ENCODE measurements at regions not wholly inside any gene's neighbourhood (a gene's known extent, or its start where the extent isn't known, plus 50 kb on each side); places are given as distances from the start of the nearest gene placed in this dataset.

GRCh38 chr1:213399695-213400094 lies 348.7 kb downstream of the RPS6KC1 start:
- intact Hi-C loops (cut with micrococcal nuclease), result no loop called here
- no peaks in the 10 kb centered on the region for H3K4me1 Mint-ChIP-seq (ENCODE audit: insufficient read depth, unreplicated experiment)
- H3K36me3 Mint-ChIP-seq (ENCODE audit: insufficient read depth, unreplicated experiment), result no peaks in the 10 kb centered on the region
- ChIA-PET POLR2A (no interaction called here), CTCF (interaction anchor here (0.7 to 2.1 kb wide), 6 partner anchors 17 to 723 kb away, joined by 3 to 7 read pairs (median 4); no protein-coding TSS in a partner anchor)
- BruUV-seq (replicated peaks), result no TSS peak
- H3K27ac Mint-ChIP-seq (ENCODE audit: low read depth, unreplicated experiment), result no peak overlapping the region
- no peak for DNase-seq (ENCODE audit: unreplicated experiment)
- H3K9me3 Mint-ChIP-seq (ENCODE audit: unreplicated experiment), result no peaks in the 10 kb centered on the region
- no peak overlapping the region for H3K4me3 Mint-ChIP-seq (ENCODE audit: unreplicated experiment)
- peaks cover 14% of the 10 kb centered on the region for H3K27me3 Mint-ChIP-seq (ENCODE audit: insufficient read depth, unreplicated experiment)
- no peak for TF ChIP-seq CTCF (IDR thresholded peaks at IDR 0.05; ENCODE audit: unreplicated experiment)

- ChIA-PET CTCF (interaction anchor here (0.8 kb wide), 1 partner anchor 12 kb away, joined by 6 read pairs; no protein-coding TSS in a partner anchor), POLR2A (no interaction called here)
- Mint-ChIP-seq H3K4me1 (ENCODE audit: insufficient read depth, unreplicated experiment) (no peaks in the 10 kb centered on the region), H3K4me3 (ENCODE audit: unreplicated experiment) (no peak overlapping the region), H3K27me3 (ENCODE audit: insufficient read depth, unreplicated experiment) (peaks cover 31% of the 10 kb centered on the region), H3K9me3 (ENCODE audit: unreplicated experiment) (peaks cover 14% of the 10 kb centered on the region), H3K27ac (ENCODE audit: low read depth, unreplicated experiment) (no peak overlapping the region), H3K36me3 (ENCODE audit: insufficient read depth, unreplicated experiment) (no peaks in the 10 kb centered on the region)
- no peak for DNase-seq (ENCODE audit: unreplicated experiment)
- intact Hi-C loops (cut with micrococcal nuclease), result no loop called here
- no TSS peak for BruUV-seq (replicated peaks)
- no peak for TF ChIP-seq CTCF (IDR thresholded peaks at IDR 0.05; ENCODE audit: unreplicated experiment)
Observed at GRCh38 chr1:213409208-213409631, 358.2 kb downstream of the RPS6KC1 start.

GRCh38 chr1:213409971-213410370 lies 358.9 kb downstream of the RPS6KC1 start:
- POLR2A ChIA-PET, result no interaction called here
- Mint-ChIP-seq H3K27ac (ENCODE audit: low read depth, unreplicated experiment) (no peak overlapping the region), H3K4me1 (ENCODE audit: insufficient read depth, unreplicated experiment) (no peaks in the 10 kb centered on the region)

GRCh38 chr1:213414346-213414745 lies 363.3 kb downstream of the RPS6KC1 start:
- Mint-ChIP-seq H3K4me3 (ENCODE audit: unreplicated experiment) (no peak overlapping the region), H3K27ac (ENCODE audit: low read depth, unreplicated experiment) (no peak overlapping the region), H3K9me3 (ENCODE audit: unreplicated experiment) (peaks cover 14% of the 10 kb centered on the region), H3K27me3 (ENCODE audit: insufficient read depth, unreplicated experiment) (peaks cover 34% of the 10 kb centered on the region), H3K4me1 (ENCODE audit: insufficient read depth, unreplicated experiment) (no peaks in the 10 kb centered on the region), H3K36me3 (ENCODE audit: insufficient read depth, unreplicated experiment) (no peaks in the 10 kb centered on the region)
- BruUV-seq (replicated peaks), result no TSS peak
- ChIA-PET CTCF (interaction anchor here (0.6 to 1.9 kb wide), 4 partner anchors 21 to 709 kb away, joined by 3 to 6 read pairs (median 3); no protein-coding TSS in a partner anchor), POLR2A (interaction anchor here (0.6 kb wide), 1 partner anchor 158 kb away, joined by 3 read pairs; no protein-coding TSS in a partner anchor)
- intact Hi-C loops (cut with micrococcal nuclease), result no loop called here
- no peak for TF ChIP-seq CTCF (IDR thresholded peaks at IDR 0.05; ENCODE audit: unreplicated experiment)
- no peak for DNase-seq (ENCODE audit: unreplicated experiment)

More at GRCh38 chr1:213409971-213410370, 358.9 kb downstream of the RPS6KC1 start:
- Mint-ChIP-seq H3K36me3 (ENCODE audit: insufficient read depth, unreplicated experiment) (no peaks in the 10 kb centered on the region), H3K4me3 (ENCODE audit: unreplicated experiment) (no peak overlapping the region), H3K9me3 (ENCODE audit: unreplicated experiment) (peaks cover 14% of the 10 kb centered on the region), H3K27me3 (ENCODE audit: insufficient read depth, unreplicated experiment) (peaks cover 31% of the 10 kb centered on the region)
- no peak for DNase-seq (ENCODE audit: unreplicated experiment)
- no TSS peak for BruUV-seq (replicated peaks)
- CTCF ChIA-PET, result interaction anchor here (0.8 to 1.8 kb wide), 2 partner anchors 10 to 12 kb away, joined by 6 read pairs; no protein-coding TSS in a partner anchor
- intact Hi-C loops (cut with micrococcal nuclease), result no loop called here
- TF ChIP-seq CTCF (IDR thresholded peaks at IDR 0.05; ENCODE audit: unreplicated experiment), result no peak

Data from MCF 10A (cell line).